ENCODE measurements at regions not wholly inside any gene's neighbourhood (a gene's known extent, or its start where the extent isn't known, plus 50 kb on each side); places are given as distances from the start of the nearest gene placed in this dataset.

GRCh38 chr13:55090612-55091011, 2050.1 kb upstream of the PRR20A start:
- no peak for TF ChIP-seq CTCF (conservative IDR thresholded peaks at IDR 0.05; ENCODE audit: low read depth, low read length)
- no peak for TF ChIP-seq EZH2 (IDR thresholded peaks at IDR 0.05; ENCODE audit: borderline replicate concordance, low read depth, low read length, poor library complexity, severe bottlenecking)
